HG03457 (cell line): ENCODE measurements at regions not wholly inside any gene's neighbourhood (a gene's known extent, or its start where the extent isn't known, plus 50 kb on each side); places are given as distances from the start of the nearest gene placed in this dataset.

ENCODE experiments used
- ATAC-seq: cut with Tn5 transposase; IDR thresholded peaks from one replicate; pipeline ENCODE4 v1.9.1; 2021; ENCODE audit warnings: moderate number of reproducible peaks; ENCODE audit not compliant: unreplicated experiment

GRCh38 chr18:64208516-64208915 is 59.6 kb upstream of the LINC00305 start:
- no peak for ATAC-seq

- ATAC-seq = no peak
These were observed 58.9 kb upstream of the LINC00305 start for GRCh38 chr18:64207820-64208219.

GRCh38 chr18:64203295-64203694 is 54.4 kb upstream of the LINC00305 start:
- ATAC-seq = no peak

GRCh38 chr18:64202863-64203262 is 54.0 kb upstream of the LINC00305 start:
- no peak for ATAC-seq

- ATAC-seq = no peak
These were observed 53.4 kb upstream of the LINC00305 start for GRCh38 chr18:64202210-64202836.

- no peak for ATAC-seq
These were observed 52.9 kb upstream of the LINC00305 start for GRCh38 chr18:64201781-64202180.

- no peak for ATAC-seq
These were observed 50.7 kb upstream of the LINC00305 start for GRCh38 chr18:64199581-64199980.
